WI38 (cell line): ENCODE measurements at regions not wholly inside any gene's neighbourhood (a gene's known extent, or its start where the extent isn't known, plus 50 kb on each side); places are given as distances from the start of the nearest gene placed in this dataset.

Source experiments
- H3K4me3 ChIP-seq: 2 replicates; pipeline ENCODE4 v1.5.1; 2011; ENCODE audit warnings: low read depth, mild to moderate bottlenecking, control low read depth, low read length
- CTCF ChIP-seq: IDR thresholded peaks from 2 replicates; pipeline ENCODE4 v1.5.1; 2012; ENCODE audit warnings: low read depth, mild to moderate bottlenecking, control low read depth, low read length

- TF ChIP-seq CTCF: no peak
- H3K4me3 ChIP-seq: no peak overlapping the region
Measured at GRCh38 chr5:167634432-167634831, 657.0 kb upstream of the WWC1 start.

GRCh38 chr5:167638816-167639215 lies 652.6 kb upstream of the WWC1 start:
- TF ChIP-seq CTCF: no peak

GRCh38 chr5:167639273-167639672 lies 652.2 kb upstream of the WWC1 start:
- H3K4me3 ChIP-seq: no peak overlapping the region
- TF ChIP-seq CTCF: no peak

More at GRCh38 chr5:167638816-167639215, 652.6 kb upstream of the WWC1 start:
- no peak overlapping the region for H3K4me3 ChIP-seq

GRCh38 chr5:167639766-167640165 lies 651.7 kb upstream of the WWC1 start:
- no peak overlapping the region for H3K4me3 ChIP-seq
- no peak for TF ChIP-seq CTCF

GRCh38 chr5:167642181-167642580 lies 649.3 kb upstream of the WWC1 start:
- no peak for TF ChIP-seq CTCF
- no peak overlapping the region for H3K4me3 ChIP-seq

- no peak for TF ChIP-seq CTCF
- no peak overlapping the region for H3K4me3 ChIP-seq
Measured at GRCh38 chr5:167642779-167643517, 648.5 kb upstream of the WWC1 start.

- no peak for TF ChIP-seq CTCF
- H3K4me3 ChIP-seq: no peak overlapping the region
Measured at GRCh38 chr5:167643631-167644280, 647.7 kb upstream of the WWC1 start.
